GM21717 (cell line): ENCODE measurements at regions not wholly inside any gene's neighbourhood (a gene's known extent, or its start where the extent isn't known, plus 50 kb on each side); places are given as distances from the start of the nearest gene placed in this dataset.
"Not testable (repeated sequence)": the region's sequence is repeated elsewhere in the genome, so short reads cannot be mapped to it uniquely, and the experiment has no call there.

Experiments
- ATAC-seq: cut with Tn5 transposase; IDR thresholded peaks from one replicate; pipeline ENCODE4 v1.9.1; 2021; ENCODE audit warnings: mild to moderate bottlenecking, moderate library complexity; ENCODE audit not compliant: unreplicated experiment

DNA sequence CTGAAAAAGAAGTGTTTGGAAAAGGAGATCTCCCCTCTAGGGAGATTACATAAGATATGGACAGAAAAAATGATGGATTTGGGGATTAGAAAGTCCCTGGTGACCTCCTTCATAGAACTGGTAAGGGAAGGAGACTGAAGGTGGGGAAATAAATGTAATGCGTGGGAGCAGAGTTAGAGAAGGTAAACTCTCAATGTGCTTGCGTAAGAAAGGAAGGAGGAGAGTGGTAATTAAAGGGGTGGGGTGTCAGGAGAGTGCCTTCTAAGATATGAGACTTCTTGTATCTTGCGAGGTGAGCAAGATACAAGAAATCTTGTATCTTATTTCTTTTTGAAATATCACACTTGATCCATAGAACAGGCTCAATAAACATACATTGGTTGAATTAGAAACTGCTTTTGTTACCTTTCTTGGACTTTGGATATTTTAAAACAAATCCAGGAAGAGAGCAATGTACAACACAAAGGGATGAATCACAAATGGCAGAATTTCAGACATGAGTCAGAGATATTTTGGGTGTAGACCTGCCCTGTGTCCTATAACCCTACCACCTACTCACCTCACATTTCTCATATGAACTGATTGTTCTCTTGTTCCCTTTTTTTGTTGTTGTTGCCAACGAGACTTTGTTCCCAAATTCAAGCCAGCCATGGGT, 342.4 kb downstream of the INSIG2 start:
- ATAC-seq, result no peak

- ATAC-seq, result no peak
These were observed 336.9 kb downstream of the INSIG2 start for GRCh38 chr2:118425191-118425590.

DNA sequence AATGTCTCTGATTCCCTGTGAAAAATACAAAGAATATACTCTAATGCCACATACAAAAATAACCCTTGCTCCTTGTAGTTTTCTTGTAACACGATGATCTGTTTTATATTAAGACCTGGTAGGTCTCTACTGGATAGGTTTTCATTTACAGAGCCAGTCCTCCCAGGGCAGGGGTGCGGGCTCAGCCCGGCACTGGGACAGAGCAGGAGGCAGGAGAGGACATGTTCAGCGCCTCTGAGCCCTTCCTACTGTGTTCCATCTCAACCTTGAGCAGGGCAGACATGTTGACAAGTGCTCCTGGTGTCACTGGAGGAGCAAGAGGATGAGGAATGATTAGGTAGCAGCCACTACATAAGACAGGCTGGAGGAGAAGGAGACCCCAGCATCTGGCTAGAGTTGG, 335.5 kb downstream of the INSIG2 start:
- ATAC-seq, result no peak

- no peak for ATAC-seq
These were observed 333.4 kb downstream of the INSIG2 start for GRCh38 chr2:118421648-118422047.

GRCh38 chr2:118417406-118418120, 329.3 kb downstream of the INSIG2 start:
- ATAC-seq, result no peak

DNA sequence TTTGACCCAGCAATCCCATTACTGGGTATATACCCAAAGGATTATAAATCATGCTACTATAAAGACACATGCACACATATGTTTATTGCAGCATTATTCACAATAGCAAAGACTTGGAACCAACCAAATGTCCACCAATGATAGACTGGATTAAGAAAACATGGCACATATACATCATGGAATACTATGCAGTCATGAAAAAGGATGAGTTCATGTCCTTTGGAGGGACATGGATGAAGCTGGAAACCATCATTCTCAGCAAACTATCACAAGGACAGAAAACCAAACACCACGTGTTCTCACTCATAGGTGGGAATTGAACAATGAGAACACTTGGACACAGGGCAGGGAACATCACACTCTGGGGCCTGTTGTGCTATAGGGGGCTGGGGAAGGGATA, 326.9 kb downstream of the INSIG2 start:
- not testable (repeated sequence) for ATAC-seq

- no peak for ATAC-seq
These were observed 315.6 kb downstream of the INSIG2 start for GRCh38 chr2:118403658-118404451.

GRCh38 chr2:118388771-118389170, 300.5 kb downstream of the INSIG2 start:
- ATAC-seq, result no peak

- no peak for ATAC-seq
These were observed 299.2 kb downstream of the INSIG2 start for GRCh38 chr2:118387509-118387908.

- no peak for ATAC-seq
These were observed 298.5 kb downstream of the INSIG2 start for GRCh38 chr2:118386641-118387302.

GRCh38 chr2:118380915-118381653, 292.8 kb downstream of the INSIG2 start:
- ATAC-seq, result no peak

DNA sequence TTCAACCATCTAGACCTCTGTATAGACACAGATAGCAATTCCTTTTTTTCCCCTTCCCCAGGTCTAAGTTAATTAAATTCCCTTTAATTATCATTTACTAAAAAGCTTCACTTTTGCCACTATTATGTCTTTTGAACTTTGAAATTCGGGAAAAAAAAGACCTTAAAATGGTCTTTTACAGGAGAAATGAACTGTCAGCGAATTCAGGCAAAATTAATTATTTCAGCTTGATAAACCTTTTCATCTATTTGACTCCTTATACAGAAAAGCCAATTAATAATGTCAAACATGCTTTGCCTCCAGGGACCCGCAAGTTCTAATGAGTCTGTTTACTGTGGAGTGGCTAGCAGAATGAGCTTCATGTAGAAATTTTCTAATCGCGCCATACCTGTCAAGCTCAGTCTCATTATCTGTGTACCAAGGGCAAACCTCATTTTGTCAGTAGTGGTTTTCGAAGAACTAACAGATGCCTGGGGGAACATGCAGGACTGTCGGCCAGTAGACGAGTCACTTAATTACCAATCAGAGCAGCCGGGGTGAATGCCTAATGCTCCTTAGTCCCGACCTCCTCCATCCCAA, 287.7 kb downstream of the INSIG2 start:
- ATAC-seq, result no peak

DNA sequence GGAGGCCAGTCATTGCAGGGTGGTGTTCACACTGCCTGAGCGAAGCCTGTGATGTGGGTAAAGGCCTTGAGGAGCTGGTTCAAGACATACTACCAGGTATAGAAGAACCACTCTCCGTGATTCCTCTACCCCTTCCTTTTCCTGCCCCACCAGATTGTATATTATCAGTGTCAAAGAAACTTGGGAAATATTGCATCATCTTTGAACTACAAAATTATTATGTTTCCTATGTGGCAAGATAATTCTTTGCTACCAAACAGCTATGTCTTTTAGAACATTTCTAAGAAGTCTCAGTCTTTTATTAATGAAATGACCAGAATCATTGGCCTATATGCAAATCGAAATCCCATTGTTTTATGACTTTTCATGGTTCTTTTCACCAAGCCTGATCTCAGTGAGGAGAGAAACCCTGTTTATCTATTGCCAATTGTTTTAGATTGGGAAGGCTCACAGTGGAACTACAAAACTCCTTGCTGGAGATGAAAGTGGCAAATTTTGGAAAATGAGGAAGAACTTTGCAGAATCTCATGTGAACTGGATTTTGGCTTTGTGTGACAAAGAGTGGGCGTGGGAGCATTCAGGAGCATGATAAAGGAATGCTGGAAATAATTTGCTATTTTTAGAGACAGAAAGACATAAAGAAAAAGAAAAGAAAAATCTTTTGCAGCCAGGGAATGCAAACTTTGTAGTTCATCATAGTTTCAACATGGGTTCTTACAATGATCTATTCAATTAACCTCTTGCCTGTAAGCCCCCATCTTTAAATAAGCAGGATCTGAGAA, 286.9 kb downstream of the INSIG2 start:
- no peak for ATAC-seq

DNA sequence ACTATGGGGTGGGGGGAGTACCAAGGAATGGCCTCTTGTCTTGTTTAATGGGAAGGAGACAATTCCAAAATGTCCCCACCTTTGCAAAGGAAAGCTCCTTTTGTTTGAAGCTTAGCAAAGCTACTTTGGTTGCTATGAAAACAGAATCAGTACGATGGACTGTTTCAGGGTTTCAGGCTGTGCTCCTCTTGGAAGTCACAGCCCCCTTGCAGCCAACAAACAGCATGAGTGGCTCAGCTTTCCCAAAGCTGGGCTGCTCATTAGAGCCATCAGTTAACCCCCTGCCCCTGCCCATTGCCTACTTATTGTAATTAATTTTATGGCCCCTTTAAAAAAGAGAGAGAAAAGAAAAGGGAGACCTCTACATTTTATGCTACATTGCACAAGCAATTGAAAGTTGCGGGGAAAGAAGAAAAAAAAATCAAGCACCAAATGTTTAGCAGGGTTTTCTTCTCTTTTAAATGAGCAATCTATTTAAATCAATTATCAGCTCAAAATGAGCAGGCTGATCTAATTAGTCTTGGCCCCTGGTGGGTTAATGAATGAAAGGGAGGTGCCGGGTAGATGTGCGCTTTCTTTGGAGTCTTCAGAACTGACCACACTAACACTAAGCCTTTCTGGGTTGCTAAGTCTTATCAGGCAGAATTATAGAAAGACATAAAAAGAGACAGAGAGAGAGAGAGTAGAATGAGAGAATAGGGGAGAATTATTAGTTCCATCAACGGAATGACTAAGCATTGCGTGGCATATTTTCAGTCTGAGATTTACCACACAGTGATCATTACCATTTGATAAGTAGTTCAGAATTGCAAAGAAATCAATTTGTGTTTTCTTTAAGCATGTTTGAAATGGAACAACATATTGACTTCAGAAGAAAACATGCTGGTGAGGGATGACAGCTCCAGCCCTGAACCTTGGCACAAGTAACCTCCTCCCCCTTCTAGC, 284.9 kb downstream of the INSIG2 start:
- ATAC-seq, result no peak

DNA sequence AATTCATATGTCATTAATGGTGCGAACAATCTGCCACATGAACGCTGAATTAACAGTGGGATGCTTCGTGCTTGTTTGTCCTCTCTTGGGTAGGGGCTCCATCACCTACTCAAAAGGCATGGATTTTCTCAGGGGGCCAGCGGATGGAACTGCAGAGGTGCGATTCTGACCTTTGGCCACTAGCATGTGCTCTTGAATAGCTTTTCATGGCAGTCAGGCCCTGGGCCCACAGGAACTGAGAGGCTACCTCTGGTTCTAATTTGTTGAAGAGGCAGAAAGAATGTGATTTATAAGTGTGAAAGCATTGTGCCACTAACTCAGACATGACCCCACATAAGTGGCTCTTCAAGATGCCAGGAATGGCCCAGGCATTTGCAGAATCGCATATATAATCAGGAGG, 283.2 kb downstream of the INSIG2 start:
- ATAC-seq, result no peak

- ATAC-seq, result not testable (repeated sequence)
These were observed 281.2 kb downstream of the INSIG2 start for GRCh38 chr2:118369521-118369920.

DNA sequence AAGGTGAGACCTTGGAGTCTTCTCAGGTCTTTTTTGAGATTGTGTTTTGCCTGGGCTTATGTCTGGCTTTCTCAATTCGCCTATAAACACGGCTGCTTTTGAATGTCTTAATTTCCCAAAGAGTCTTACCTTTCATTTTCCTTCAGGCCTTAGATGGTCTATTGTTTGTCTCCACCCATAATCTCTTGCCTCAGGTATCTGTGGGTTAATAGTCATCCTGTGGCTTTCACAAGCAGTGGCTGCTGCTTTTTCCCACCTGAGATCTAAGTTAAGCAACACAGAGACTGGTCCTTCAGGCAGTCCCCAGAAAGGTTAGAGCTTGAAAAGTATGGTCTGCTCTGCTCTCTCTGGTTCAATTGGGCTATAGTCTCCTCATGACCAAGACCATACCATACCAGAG, 275.3 kb downstream of the INSIG2 start:
- no peak for ATAC-seq

DNA sequence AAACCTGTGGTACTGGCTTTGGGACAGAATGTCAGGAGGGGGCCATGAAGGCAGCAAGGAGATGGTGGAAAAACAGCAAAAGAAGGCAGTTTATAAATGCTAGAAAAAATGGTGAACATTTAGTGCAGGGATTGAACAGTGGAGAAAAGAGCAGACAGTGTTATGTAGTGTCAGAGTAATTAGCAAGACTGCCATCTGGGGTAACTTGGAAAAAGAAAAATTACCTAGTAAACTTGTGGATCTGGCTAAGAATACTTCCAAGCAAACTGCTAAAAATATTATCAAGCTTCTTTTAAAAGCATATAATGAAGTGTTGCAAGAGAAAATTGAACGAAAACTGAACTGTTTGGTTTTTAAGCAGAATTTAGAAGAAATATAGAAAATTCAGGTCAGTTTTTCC, 267.8 kb downstream of the INSIG2 start:
- ATAC-seq, result no peak
